Glomerular endothelial cell (primary cell): ENCODE measurements at regions not wholly inside any gene's neighbourhood (a gene's known extent, or its start where the extent isn't known, plus 50 kb on each side); places are given as distances from the start of the nearest gene placed in this dataset.
"Not testable (repeated sequence)": the region's sequence is repeated elsewhere in the genome, so short reads cannot be mapped to it uniquely, and the experiment has no call there.

Source experiments
- DNase-seq: peaks from one replicate; pipeline ENCODE4 v3.0.0-alpha.2; 2011; ENCODE audit warnings: low read depth, low spot score; ENCODE audit errors: extremely low read depth

- no peak for DNase-seq
Observed at GRCh38 chr2:65762068-65762467, 329.7 kb upstream of the SPRED2 start.

DNA sequence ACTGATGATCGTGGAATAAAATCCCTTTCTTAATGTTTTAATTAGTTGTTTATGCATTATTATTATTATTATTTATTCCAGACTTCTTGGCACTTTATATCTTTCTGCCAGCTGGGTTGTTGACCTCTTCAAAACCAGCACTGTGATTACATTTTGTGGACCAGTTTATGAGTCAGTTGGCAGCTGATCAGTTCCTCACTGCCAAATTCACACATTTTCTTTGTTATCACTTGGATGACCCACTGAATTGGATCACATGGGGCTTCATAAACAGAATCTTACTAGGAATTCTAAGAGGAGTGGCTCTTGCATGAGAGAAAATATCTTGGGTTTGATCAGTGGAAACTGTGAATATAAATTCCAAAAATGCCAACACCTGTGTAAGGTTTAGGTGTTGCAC lies 321.8 kb upstream of the SPRED2 start:
- no peak for DNase-seq

- DNase-seq = no peak
Observed at GRCh38 chr2:65751408-65751807, 319.0 kb upstream of the SPRED2 start.

DNA sequence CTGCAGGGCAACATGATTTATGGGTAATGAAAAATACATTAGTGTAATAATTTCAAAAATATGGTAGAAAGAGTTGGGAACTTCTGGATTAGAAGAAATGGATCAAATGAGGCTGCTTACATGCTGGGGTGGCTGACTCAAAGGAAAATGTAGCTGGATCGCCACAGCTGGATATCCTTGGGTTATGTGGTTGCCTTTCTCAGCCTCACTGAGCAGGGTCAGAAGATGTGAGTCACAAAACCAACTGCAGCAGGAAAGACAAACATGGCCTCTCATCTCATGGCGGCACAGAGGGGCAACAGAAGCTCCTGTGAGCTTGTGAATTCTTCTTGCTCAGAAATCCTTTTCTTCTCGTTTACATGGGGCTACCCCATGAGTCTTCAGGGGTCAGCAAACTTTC lies 317.1 kb upstream of the SPRED2 start:
- DNase-seq = no peak

DNA sequence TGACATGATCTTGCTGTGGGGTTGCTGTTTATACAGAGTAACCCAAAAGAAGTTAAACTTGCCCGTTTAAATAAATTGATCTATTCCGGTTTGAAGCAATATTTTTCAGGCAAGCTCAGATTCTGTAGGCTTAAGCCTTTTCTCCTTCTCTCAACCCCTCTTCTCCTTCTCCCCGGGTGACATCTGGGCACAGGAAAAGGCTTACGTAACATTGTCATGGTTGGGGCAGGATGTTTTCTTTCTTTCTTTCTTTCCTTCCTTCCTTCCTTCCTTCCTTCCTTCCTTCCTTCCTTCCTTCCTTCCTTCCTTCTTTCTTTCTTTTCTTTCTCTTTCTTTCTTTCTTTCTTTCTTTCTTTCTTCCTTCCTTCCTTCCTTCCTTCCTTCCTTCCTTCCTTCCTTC lies 315.5 kb upstream of the SPRED2 start:
- DNase-seq = not testable (repeated sequence)

DNA sequence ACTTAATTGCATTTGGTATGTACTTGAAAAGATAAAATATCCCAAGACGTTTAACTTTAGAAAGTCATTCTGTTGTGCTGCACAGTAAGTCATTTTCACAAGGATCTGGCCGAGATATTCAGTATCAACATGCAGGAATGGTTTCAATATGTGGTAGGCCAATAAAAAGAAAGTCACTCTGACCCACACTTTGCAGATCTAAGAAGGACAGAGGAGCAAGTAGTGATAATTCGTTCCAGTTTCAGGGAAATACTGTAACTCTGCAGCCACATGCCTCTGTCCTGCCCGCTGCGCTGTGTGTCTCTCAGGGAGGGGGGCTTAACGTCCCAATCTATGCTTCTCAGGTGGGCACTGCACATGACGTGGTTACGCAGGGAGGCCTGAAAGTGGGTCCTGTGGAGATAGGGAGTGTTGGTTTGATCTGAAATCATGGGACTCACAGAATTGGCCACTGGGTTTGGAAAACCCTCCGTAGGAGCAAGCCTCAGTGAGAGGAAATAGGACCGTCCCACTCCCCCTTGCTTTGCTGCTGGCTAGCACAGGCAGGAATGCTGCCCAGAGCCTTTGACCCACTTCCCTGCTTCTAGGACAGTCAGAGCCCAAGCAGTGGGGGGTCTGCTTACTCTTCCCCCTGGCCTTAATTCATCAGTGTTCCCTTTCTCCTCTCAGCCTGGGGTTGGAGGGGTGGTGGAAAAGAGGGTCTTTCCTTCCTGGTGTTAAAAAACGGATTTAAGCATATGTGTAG lies 314.7 kb upstream of the SPRED2 start:
- DNase-seq = no peak

DNA sequence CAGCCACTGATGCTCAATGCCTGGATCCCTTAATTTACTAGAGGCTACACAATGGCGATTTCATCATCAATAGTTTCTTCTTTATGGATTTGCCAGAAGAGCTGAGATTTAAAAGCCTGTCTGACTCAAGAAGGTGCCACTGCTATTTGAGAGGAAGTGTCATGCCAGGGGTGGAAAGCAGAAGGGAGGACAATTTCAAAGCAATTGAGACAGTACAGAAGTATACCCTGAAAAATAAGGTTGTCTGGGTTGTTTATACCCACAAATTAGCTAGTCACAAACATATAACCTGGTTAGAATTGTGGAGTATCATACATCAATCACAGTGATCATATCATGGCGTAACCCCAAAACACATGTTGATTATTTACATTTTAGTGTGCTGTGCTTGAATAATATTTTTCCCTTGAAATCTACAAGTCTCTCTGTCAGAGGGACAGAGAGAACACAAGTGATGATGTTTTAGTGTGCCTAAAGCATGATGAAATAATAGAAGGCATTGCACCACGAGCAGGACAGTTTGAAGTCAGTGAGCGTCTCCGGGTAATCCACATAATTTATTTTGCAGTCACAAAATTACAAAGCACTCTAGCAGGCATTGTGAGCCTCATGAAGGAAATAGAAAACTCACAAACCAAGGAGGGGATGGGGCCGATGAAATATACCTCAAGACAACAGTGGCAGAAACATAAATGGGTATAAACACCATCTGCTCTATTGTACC lies 312.2 kb upstream of the SPRED2 start:
- DNase-seq = no peak

- DNase-seq = no peak
Observed at GRCh38 chr2:65742977-65743376, 310.6 kb upstream of the SPRED2 start.

DNA sequence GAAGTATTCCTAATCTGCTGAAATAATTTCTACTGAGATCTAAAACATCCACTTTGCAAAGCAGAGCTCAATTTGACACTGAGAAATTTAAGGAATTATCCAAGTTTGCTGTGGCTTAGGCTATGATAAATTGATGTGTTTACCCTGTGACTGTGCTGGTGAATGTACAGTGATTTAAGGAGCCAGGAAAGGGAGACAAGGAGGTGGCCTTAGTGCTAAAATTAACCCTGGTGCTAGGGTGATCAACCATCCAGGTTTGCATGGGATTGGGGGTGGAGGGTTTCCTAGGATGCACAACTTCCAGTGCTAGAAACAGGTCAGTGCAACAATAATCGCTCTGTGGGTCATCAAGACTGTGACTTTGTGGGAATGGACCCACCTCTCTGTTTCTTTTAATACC lies 307.5 kb upstream of the SPRED2 start:
- no peak for DNase-seq

GRCh38 chr2:65737452-65738011 lies 305.1 kb upstream of the SPRED2 start:
- no peak for DNase-seq

- no peak for DNase-seq
Observed at GRCh38 chr2:65731476-65731875, 299.1 kb upstream of the SPRED2 start.

GRCh38 chr2:65730186-65730585 lies 297.8 kb upstream of the SPRED2 start:
- DNase-seq = no peak

GRCh38 chr2:65729246-65729645 lies 296.8 kb upstream of the SPRED2 start:
- no peak for DNase-seq

GRCh38 chr2:65728477-65729180 lies 296.2 kb upstream of the SPRED2 start:
- no peak for DNase-seq

DNA sequence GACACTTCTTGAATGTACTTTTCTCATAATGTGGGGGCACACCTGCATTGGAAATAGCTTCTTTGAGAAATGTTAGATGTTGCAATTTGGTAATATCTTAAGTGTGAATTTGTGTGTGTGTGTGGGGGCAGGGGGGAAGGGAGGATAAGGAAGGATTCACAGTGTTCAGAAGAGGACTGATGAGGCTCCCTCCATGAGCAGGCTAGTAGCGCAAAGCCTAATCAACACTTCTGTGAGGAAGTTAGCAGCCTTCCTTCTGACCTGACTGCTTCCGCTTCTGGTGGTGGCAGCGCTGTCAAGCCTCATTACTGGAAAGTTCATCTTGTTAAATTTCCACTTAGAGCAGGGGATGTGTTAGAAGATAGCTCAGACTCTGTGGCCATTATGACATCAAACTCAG lies 295.4 kb upstream of the SPRED2 start:
- DNase-seq = no peak

DNA sequence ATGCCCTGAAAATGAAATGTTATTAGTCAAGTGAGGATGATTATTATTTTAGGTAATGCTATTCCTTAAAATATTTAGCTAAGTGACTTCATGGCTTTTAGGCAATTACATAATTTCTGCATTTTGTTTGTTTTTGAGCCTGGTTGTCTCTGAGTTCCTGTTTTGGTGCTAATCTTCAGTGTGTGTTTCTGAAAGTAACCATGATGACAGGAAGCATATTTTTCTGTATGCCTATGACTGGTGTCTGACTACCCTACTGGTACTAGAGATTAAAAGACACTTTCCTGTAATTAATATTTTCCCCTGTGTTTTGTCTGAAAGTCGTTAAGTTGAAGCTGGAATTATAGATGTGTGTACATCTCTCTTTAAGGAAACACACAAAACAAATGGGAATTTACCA lies 295.0 kb upstream of the SPRED2 start:
- DNase-seq = no peak

DNA sequence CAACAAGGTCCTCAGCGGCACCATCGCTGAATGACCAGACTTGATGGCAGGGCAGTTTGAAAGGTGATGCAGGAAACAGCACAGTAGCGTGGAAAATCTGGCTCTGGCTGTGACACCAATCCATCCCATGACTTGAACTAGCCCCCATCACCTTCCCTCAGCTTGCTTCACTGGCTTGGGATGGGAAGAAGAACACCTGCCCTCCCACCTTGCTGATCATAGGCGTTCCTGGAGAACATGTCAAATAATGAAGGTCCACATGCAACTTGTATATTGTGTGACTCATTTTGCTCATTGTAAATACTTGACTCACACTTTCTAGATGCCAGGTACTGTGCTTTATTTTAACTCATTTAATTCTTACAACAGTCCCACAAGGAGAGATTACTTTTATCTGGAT lies 292.4 kb upstream of the SPRED2 start:
- no peak for DNase-seq

- DNase-seq = no peak
Observed at GRCh38 chr2:65724336-65724735, 291.9 kb upstream of the SPRED2 start.

DNA sequence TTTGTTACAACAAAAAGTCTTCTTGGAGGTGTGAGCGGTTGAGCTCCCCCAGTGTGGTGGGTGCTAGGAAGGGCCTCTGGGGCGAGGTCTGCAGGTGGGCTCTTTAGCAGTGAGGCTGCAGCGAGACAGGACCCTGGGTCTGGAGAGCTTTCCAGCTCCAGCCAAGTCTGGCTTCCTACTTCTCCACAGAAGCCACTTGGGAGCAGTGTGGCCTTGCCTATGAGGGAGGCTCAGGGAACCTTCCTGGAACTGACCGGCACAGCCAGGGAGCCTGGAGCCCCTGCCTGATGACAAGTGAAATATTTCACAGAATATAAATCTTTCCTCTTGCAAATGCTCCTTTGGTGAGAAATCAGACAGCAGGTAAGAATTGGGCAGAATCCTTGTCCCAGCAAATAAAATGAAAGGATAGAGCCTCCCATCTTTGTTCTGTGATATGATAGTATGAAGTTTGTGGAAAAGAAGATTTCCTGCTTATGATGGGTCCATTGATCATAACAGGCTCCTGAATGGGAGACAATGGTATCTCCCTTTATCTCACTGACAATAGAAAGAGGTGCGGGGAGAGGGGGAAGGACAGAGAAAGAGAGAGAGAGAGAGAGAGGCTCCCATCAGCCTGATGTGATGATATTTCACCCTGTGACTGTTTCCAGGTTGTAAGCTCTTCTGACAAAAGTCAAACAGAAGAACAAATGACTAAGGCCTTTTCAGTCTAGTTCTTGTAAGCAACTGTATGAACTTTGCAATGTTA lies 289.8 kb upstream of the SPRED2 start:
- DNase-seq = no peak

GRCh38 chr2:65716698-65717097 lies 284.3 kb upstream of the SPRED2 start:
- no peak for DNase-seq

GRCh38 chr2:65715323-65715722 lies 282.9 kb upstream of the SPRED2 start:
- DNase-seq = no peak
